ENCODE measurements at regions not wholly inside any gene's neighbourhood (a gene's known extent, or its start where the extent isn't known, plus 50 kb on each side); places are given as distances from the start of the nearest gene placed in this dataset.

DNA sequence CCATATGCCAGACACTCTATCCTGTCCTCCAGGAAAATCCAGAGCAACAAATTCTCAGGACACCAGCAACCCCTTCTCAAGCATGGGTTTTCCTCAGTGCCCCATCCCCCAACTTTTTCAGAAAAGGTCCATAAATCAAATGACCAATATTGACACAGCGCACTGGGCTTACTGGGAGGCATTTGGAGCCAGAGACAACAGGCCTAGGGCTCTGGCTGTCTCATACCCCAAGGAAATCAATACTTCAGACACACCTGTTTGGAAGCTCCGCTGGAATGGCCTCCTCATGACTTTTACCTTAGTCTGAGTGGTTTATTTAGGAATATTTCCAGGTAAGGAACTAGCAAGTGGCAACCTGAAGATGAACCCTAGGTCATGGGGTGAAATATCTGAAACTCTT, 66.9 kb upstream of the TNR start:
- TF ChIP-seq, protein P1, sequence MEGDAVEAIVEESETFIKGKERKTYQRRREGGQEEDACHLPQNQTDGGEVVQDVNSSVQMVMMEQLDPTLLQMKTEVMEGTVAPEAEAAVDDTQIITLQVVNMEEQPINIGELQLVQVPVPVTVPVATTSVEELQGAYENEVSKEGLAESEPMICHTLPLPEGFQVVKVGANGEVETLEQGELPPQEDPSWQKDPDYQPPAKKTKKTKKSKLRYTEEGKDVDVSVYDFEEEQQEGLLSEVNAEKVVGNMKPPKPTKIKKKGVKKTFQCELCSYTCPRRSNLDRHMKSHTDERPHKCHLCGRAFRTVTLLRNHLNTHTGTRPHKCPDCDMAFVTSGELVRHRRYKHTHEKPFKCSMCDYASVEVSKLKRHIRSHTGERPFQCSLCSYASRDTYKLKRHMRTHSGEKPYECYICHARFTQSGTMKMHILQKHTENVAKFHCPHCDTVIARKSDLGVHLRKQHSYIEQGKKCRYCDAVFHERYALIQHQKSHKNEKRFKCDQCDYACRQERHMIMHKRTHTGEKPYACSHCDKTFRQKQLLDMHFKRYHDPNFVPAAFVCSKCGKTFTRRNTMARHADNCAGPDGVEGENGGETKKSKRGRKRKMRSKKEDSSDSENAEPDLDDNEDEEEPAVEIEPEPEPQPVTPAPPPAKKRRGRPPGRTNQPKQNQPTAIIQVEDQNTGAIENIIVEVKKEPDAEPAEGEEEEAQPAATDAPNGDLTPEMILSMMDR (IDR thresholded peaks at IDR 0.05; ENCODE audit: low read depth, low read length): no peak
- no peak overlapping the region for H3K4me3 ChIP-seq (replicated peaks in 1 of 2; ENCODE audit: low read depth in 2 of 2, low read length in 2 of 2)
- DNase-seq (ENCODE audit: low read depth in 2 of 2): no peak

DNA sequence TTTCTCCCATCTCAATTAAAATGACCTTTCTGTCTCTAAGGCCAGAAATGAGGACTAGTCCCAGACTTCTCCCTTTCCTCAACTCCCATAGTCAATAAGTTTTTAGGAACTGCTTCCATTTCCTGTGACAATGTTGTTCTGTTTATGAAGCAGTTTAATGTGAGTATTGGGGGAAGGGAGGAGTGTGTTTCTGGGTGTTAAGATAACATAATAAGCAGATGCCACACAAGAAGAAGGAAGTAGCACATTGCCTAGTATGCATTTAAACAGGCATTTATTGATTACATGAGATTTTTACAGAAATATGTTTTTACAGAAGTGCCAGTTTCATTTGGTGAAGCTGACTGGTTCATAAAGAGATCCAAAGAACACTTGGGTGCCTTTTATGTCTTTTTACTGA, 65.6 kb upstream of the TNR start:
- DNase-seq (ENCODE audit: low read depth in 2 of 2): no peak
- H3K4me3 ChIP-seq (replicated peaks in 1 of 2; ENCODE audit: low read depth in 2 of 2, low read length in 2 of 2): no peak overlapping the region
- TF ChIP-seq, protein P1 (IDR thresholded peaks at IDR 0.05; ENCODE audit: low read depth, low read length): no peak

DNA sequence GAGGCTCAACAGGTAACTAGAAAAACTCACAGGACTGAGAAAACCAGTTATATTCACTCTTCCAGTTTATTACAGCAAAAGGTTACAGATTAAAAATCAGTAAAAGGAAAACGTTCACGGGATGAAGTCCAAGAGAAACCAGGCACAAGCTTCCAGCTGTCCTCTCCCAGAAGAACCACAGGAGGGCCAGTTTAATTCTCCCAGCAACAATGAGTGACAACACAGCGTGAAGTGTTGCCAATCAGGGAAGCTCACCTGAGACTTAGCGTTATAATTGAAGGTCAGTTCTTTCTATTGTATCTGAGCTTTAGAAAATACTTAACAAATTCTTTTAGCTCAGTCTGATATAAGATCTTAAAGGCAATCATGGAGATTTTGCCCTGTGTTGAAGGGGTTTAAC, 65.2 kb upstream of the TNR start:
- TF ChIP-seq, protein P1 (IDR thresholded peaks at IDR 0.05; ENCODE audit: low read depth, low read length): no peak
- no peak for DNase-seq (ENCODE audit: low read depth in 2 of 2)

DNA sequence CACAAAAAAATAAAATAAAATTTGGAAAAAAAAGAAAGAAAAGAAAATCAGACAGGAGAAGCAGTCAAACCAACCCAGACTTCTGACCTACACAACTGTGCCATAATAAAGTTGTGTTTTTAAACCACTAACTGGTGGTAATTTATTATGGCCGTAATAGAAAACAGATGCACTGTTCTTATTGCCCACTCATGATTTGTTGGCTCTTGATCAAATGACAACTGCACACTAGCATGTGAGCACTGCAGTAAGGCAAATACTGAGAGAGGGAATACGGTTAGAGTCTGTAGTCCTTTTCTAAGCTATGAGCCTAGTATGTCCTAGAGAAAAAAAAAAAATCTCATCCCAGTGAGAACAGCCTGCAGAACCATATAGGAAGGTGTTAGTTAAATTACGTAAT, 61.2 kb upstream of the TNR start:
- DNase-seq (ENCODE audit: low read depth in 2 of 2): no peak
- TF ChIP-seq, protein P1 (IDR thresholded peaks at IDR 0.05; ENCODE audit: low read depth, low read length): no peak
- no peak overlapping the region for H3K4me3 ChIP-seq (replicated peaks in 1 of 2; ENCODE audit: low read depth in 2 of 2, low read length in 2 of 2)

More for the DNA sequence above, 65.2 kb upstream of the TNR start:
- H3K4me3 ChIP-seq (replicated peaks in 1 of 2; ENCODE audit: low read depth in 2 of 2, low read length in 2 of 2): no peak overlapping the region

DNA sequence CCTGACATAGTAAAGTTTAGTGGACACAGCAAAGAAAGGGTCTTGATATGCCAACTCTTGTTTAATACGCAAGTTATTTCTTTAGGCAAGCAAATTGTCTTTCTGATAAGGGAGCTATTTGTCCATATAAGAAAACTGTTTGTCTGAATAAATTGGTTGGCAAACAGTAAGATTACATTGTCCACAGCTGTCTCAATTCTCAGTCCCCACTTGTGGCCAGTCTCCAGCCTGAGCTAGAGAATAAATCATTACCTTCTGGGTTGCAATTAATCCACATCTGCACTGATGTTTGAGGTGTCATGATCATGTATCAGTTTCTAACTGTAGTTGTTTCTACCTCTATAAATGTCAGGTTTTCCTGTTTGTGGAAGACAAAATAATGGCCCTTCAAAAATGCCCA, 60.0 kb upstream of the TNR start:
- DNase-seq (ENCODE audit: low read depth in 2 of 2): no peak
- H3K4me3 ChIP-seq (replicated peaks in 1 of 2; ENCODE audit: low read depth in 2 of 2, low read length in 2 of 2): no peak overlapping the region
- TF ChIP-seq, protein P1 (IDR thresholded peaks at IDR 0.05; ENCODE audit: low read depth, low read length): no peak

DNA sequence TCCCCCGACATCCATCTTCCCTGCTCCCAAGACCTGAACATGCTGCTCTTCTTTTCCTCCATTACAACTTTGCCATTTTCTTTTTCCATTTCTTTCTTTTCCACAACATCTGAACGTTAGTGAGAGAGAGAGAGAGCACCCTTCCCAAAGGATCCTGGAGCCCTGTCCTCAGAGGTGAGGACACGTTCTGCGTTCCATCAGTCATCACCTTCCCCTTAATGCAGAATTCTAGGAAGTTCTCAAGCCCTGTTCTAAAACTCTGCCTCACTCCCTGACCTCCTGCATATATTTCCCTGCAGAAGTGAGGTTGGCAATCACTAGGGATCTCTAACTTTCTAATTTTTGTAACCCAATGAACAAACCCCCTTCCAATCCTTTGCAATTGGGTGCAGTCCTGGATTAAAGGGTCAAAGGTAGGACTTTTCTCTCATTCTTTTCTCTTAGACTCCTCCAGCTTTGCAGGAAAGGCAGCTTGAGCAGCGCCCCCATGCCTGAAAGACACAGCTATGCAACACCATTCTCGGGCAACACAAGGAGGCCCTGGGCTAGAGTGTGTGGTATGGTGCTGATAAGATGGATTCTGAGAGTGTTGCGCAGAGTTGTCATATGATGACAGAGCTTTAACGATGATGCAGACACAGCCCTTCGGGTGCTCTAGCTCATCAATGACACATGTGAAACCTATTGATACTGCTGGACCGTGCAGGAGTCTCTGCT, 59.2 kb upstream of the TNR start:
- no peak for DNase-seq (ENCODE audit: low read depth in 2 of 2)
- H3K4me3 ChIP-seq (replicated peaks in 1 of 2; ENCODE audit: low read depth in 2 of 2, low read length in 2 of 2): no peak overlapping the region
- TF ChIP-seq, protein P1 (IDR thresholded peaks at IDR 0.05; ENCODE audit: low read depth, low read length): no peak

DNA sequence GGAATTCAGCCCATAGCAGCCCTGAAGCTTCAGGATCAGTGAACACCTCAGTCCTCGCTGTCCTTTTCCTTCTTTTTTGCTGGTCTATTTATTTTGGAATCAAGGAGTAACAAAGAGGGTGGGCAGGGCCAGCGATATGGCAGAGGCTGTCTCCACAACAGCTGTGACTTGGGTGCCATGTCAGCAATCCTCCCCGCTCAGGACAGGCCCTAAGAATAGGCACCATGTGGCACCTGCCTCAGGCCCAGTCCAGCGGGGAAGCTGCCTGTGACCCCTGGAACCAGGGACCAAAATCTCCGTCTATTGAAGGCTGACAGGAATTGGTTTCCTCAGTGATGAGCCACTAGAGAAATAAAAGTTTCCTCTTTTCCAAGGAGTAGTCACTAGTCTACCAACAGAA, 58.6 kb upstream of the TNR start:
- H3K4me3 ChIP-seq (replicated peaks in 1 of 2; ENCODE audit: low read depth in 2 of 2, low read length in 2 of 2): no peak overlapping the region
- TF ChIP-seq, protein P1 (IDR thresholded peaks at IDR 0.05; ENCODE audit: low read depth, low read length): no peak
- no peak for DNase-seq (ENCODE audit: low read depth in 2 of 2)

Measured in cardiac fibroblast (primary cell).